ENCODE measurements at regions not wholly inside any gene's neighbourhood (a gene's known extent, or its start where the extent isn't known, plus 50 kb on each side); places are given as distances from the start of the nearest gene placed in this dataset.

DNA sequence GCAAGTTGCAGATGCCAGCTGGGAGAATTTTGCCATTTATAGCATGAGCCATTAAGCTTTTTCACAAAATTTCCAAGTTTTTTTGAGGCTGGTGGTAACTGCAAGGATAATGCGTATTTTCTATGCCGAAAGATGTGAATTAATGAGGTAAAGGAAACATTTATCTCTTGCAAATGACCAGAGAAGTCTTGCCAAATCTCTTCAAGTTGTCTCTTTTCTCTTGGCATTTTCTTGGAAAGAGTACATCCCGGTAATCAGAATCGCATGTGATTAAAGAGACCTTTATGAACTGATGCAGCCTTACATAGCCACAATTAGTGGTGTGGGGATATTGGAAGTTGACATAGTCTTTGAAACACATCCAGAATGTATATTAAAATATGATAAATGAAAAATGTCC is 136.5 kb upstream of the MMADHC start:
- Mint-ChIP-seq H3K4me1 (ENCODE audit: low read depth) (no peaks in the 10 kb centered on the region), H3K27ac (no peak overlapping the region), H3K27me3 (ENCODE audit: insufficient read depth) (no peaks in the 10 kb centered on the region), H3K36me3 (ENCODE audit: low read depth) (no peaks in the 10 kb centered on the region), H3K4me3 (no peak overlapping the region), H3K9me3 (no peaks in the 10 kb centered on the region)
- intact Hi-C loops (cut with micrococcal nuclease), result no loop called here
- no peak for DNase-seq (ENCODE audit: low spot score)

DNA sequence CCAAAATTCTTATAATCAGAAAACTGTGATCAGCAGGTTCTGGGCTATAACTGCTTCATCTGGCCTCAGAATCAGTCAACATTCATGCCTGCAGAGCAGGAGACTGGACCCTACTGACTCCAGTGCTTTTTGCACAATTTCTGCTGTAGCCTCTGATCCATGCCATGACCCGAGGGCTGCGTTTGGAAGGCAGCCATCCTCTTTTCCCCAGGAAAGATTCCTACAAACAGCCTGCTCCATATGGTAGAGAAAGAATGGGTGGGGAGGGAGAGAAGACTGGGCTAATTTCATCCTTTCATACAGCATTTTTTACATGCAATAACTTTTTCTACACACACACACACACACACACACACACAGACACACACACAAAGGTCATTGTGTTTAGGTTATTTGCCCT is 133.0 kb upstream of the MMADHC start:
- Mint-ChIP-seq H3K4me1 (ENCODE audit: low read depth) (no peaks in the 10 kb centered on the region), H3K4me3 (no peak overlapping the region), H3K9me3 (no peaks in the 10 kb centered on the region), H3K27ac (no peak overlapping the region), H3K36me3 (ENCODE audit: low read depth) (no peaks in the 10 kb centered on the region), H3K27me3 (ENCODE audit: insufficient read depth) (peaks cover 1% of the 10 kb centered on the region)
- DNase-seq (ENCODE audit: low spot score), result no peak
- intact Hi-C loops (cut with micrococcal nuclease), result no loop called here

DNA sequence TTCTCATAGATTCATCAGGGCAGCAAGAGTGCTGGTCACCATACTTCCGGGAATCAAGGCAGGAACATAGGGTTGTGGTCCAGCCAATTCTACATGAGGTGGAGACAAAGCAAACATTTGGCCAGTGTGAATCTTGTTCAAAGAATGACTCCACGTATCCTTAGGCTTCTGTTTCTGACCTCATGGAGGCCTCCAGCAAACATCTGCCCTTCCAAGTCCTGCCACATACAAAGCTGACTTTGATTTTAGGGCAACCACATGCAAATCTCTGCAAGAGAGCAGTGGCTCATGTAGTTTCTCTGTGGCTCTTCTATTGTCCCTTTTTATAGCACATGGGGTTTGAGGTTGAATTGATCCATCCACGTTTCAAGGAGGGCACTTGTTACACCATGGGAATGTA is 132.1 kb upstream of the MMADHC start:
- Mint-ChIP-seq H3K27me3 (ENCODE audit: insufficient read depth) (peaks cover 1% of the 10 kb centered on the region), H3K4me1 (ENCODE audit: low read depth) (no peaks in the 10 kb centered on the region), H3K4me3 (no peak overlapping the region), H3K36me3 (ENCODE audit: low read depth) (no peaks in the 10 kb centered on the region), H3K9me3 (no peaks in the 10 kb centered on the region), H3K27ac (no peak overlapping the region)
- intact Hi-C loops (cut with micrococcal nuclease), result loop anchor here (5.0 kb wide), 1 partner anchor 122 kb away; no protein-coding TSS in a partner anchor
- no peak for DNase-seq (ENCODE audit: low spot score)

DNA sequence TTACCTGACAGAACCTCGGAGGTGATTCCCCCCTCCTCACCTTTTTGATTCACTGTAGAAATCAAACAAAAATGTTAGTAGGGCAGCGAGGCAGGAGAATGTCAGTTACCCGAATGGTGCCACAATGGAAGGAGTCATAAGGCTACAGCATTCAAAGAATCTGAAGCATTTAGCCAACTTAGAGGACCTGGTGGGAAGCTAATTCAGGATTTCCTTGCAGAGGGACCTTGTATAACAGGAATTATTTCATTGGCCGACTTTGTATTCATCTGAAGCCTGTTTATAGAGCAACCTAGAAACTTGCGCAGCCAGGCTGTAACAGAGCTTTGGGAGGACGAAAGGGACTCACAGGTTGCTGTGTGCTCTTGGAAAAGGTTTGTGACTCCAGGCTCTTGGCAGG is 129.1 kb upstream of the MMADHC start:
- Mint-ChIP-seq H3K36me3 (ENCODE audit: low read depth) (no peaks in the 10 kb centered on the region), H3K9me3 (no peaks in the 10 kb centered on the region), H3K4me3 (no peak overlapping the region), H3K27ac (no peak overlapping the region), H3K27me3 (ENCODE audit: insufficient read depth) (peaks cover 1% of the 10 kb centered on the region), H3K4me1 (ENCODE audit: low read depth) (no peaks in the 10 kb centered on the region)
- intact Hi-C loops (cut with micrococcal nuclease), result loop anchor here (5.0 kb wide), 1 partner anchor 119 kb away; no protein-coding TSS in a partner anchor
- no peak for DNase-seq (ENCODE audit: low spot score)

DNA sequence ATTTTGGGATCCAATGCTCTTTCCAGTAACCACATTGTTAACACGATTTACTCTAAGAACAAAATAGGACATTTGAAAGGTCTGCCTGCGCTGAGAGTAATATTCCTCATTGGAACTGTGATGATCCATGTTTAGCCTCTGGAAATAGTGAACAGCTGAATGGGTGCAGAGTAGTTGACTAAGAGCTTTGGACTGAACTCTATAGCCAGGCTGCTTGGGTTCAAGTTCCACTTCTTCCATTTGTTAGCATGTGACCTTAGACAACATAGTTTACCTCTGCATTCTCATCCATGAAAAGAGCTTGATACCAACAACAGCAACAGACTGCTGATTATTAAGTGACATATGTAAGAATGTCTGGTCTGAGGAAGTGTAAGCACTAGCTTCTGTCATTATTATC is 128.3 kb upstream of the MMADHC start:
- no peak for DNase-seq (ENCODE audit: low spot score)
- Mint-ChIP-seq H3K4me1 (ENCODE audit: low read depth) (no peaks in the 10 kb centered on the region), H3K9me3 (no peaks in the 10 kb centered on the region), H3K27me3 (ENCODE audit: insufficient read depth) (peaks cover 1% of the 10 kb centered on the region), H3K27ac (no peak overlapping the region), H3K36me3 (ENCODE audit: low read depth) (no peaks in the 10 kb centered on the region), H3K4me3 (no peak overlapping the region)
- intact Hi-C loops (cut with micrococcal nuclease), result loop anchor here (5.0 kb wide), 1 partner anchor 119 kb away; no protein-coding TSS in a partner anchor

DNA sequence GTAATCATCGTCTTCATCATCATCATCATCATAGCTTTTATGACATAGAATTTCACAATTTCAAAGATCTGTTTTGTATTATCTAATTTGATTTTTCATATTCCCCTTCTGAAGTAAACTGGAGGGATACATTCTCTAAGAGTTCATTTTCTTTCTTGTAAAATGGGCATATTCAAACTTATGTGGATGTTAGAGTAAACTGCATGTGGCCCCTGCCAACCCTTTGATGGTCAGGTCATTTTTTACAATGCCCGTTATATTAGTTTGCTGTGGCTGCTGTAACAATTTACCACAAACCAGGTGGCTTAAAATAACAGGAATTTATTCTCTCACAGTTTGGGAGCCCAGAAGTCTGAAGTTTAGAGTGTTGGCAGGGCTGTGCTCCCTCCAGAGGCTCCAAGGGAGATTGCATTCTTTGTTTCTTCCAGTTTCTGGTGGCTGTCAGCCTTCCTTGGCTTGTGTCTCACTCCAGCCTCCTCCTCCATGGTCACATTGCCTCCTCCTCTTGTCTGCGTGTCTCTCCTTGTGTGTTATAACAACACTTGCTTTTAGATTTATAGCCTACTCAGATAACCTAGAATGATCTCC is 127.5 kb upstream of the MMADHC start:
- H3K27ac Mint-ChIP-seq, result no peak overlapping the region
- intact Hi-C loops (cut with micrococcal nuclease), result loop anchor here (5.0 kb wide), 1 partner anchor 118 kb away; no protein-coding TSS in a partner anchor
- no peak for DNase-seq (ENCODE audit: low spot score)
- no peaks in the 10 kb centered on the region for H3K4me1 Mint-ChIP-seq (ENCODE audit: low read depth)
- H3K4me3 Mint-ChIP-seq, result no peak overlapping the region
- H3K27me3 Mint-ChIP-seq (ENCODE audit: insufficient read depth), result peaks cover 1% of the 10 kb centered on the region
- no peaks in the 10 kb centered on the region for H3K36me3 Mint-ChIP-seq (ENCODE audit: low read depth)
- H3K9me3 Mint-ChIP-seq, result no peaks in the 10 kb centered on the region

DNA sequence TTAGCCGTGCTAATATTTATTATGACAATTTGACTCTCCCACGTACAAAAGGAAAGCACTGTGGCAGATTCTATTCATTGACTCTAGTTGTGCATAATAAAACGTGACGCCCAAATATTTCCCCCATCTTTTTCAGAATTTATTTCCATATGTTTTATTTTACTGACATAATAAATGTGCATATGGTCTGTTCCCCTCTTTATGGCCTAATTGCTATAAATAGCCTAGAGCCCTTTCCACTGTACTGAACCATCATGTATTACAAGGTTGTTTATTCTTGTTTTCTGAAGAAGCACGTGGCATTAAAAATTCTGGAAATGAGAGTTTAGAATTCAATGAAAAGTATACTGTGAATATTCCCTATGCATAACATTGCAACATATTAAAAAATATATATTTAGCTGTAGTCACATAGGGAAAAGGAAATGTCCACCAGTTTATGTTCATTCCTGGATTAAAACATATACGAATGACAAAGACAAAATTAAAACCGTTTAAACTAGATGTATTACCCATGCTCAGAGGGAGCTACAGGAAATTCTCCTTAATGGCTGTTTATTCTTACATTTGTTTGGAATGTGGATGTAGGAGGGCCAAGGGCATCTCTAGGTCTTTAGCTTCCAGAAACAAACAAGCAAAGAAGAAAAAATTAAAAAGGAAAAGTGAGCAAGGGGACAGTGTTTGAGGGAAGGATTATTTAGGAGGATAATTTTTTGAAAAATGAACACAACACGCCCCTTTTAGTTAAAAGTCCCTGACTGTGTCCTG is 122.1 kb upstream of the MMADHC start:
- H3K9me3 Mint-ChIP-seq, result no peaks in the 10 kb centered on the region
- no peak for DNase-seq (ENCODE audit: low spot score)
- no peak overlapping the region for H3K27ac Mint-ChIP-seq
- H3K36me3 Mint-ChIP-seq (ENCODE audit: low read depth), result no peaks in the 10 kb centered on the region
- no peaks in the 10 kb centered on the region for H3K27me3 Mint-ChIP-seq (ENCODE audit: insufficient read depth)
- intact Hi-C loops (cut with micrococcal nuclease), result no loop called here
- no peaks in the 10 kb centered on the region for H3K4me1 Mint-ChIP-seq (ENCODE audit: low read depth)
- no peak overlapping the region for H3K4me3 Mint-ChIP-seq

DNA sequence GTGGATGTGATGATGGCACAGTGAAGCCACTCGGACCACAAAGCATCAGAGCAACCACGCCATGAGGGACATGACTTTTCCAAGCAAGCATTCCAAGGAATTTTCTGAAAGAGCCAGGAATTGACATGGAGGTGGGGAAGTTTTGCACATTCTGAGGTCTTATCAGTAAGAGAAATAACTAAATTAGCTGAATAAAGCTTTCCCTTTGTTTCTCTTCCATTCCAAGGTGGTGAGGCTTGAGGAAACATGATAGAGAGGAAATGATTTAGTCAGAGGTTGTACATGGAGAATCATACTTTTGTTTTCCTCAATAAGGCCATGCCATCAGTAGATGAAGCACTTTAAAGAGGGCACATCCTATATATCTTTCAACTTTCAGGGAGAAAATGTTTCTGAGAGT is 115.7 kb upstream of the MMADHC start:
- H3K36me3 Mint-ChIP-seq (ENCODE audit: low read depth), result no peaks in the 10 kb centered on the region
- no peak overlapping the region for H3K27ac Mint-ChIP-seq
- no peaks in the 10 kb centered on the region for H3K27me3 Mint-ChIP-seq (ENCODE audit: insufficient read depth)
- intact Hi-C loops (cut with micrococcal nuclease), result no loop called here
- no peaks in the 10 kb centered on the region for H3K4me1 Mint-ChIP-seq (ENCODE audit: low read depth)
- no peak for DNase-seq (ENCODE audit: low spot score)
- H3K4me3 Mint-ChIP-seq, result no peak overlapping the region
- no peaks in the 10 kb centered on the region for H3K9me3 Mint-ChIP-seq

DNA sequence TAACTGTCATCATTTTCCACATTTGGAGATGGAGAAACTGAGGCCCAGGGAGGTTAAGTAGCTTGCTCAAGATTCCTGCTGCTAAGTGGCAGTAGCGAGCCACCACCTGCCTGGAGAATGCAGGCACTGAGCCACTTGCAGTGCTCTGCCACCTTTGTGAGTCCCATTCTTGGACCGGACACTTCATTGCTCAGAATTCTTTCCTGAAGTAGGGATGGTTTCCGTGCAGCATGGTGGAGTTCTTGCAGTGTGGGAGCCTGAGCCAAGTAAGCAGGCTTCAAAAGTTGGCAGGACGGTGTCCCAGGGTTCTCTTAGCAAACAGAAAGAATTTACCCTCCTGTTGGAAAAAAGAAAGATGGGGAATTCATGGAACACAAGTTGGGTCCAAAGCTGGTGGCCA is 115.0 kb upstream of the MMADHC start:
- no peaks in the 10 kb centered on the region for H3K36me3 Mint-ChIP-seq (ENCODE audit: low read depth)
- H3K4me1 Mint-ChIP-seq (ENCODE audit: low read depth), result no peaks in the 10 kb centered on the region
- H3K27me3 Mint-ChIP-seq (ENCODE audit: insufficient read depth), result no peaks in the 10 kb centered on the region
- no peaks in the 10 kb centered on the region for H3K9me3 Mint-ChIP-seq
- no peak overlapping the region for H3K27ac Mint-ChIP-seq
- intact Hi-C loops (cut with micrococcal nuclease), result no loop called here
- DNase-seq (ENCODE audit: low spot score), result no peak
- no peak overlapping the region for H3K4me3 Mint-ChIP-seq

DNA sequence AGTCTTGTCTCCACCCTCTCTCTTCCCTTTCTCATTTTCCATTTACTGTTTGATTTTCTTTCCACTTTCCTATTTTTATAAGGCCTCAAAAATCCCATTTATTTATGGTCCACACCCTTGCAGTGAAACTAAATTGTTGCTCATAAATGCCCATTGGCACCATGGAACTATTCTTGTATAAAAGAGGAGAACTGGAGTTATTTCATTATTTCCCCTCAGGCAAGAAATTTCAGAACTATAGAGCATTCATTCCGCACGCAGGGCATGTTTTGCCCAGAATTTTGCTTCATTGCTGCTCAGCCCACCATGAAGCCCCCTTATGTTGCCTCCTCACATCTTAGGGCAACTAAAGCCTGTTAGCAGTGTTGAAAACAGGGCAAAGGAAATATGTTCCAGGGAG is 113.7 kb upstream of the MMADHC start:
- intact Hi-C loops (cut with micrococcal nuclease), result no loop called here
- no peaks in the 10 kb centered on the region for H3K36me3 Mint-ChIP-seq (ENCODE audit: low read depth)
- H3K9me3 Mint-ChIP-seq, result no peaks in the 10 kb centered on the region
- H3K27ac Mint-ChIP-seq, result no peak overlapping the region
- H3K4me1 Mint-ChIP-seq (ENCODE audit: low read depth), result no peaks in the 10 kb centered on the region
- DNase-seq (ENCODE audit: low spot score), result no peak
- H3K27me3 Mint-ChIP-seq (ENCODE audit: insufficient read depth), result no peaks in the 10 kb centered on the region
- H3K4me3 Mint-ChIP-seq, result no peak overlapping the region

DNA sequence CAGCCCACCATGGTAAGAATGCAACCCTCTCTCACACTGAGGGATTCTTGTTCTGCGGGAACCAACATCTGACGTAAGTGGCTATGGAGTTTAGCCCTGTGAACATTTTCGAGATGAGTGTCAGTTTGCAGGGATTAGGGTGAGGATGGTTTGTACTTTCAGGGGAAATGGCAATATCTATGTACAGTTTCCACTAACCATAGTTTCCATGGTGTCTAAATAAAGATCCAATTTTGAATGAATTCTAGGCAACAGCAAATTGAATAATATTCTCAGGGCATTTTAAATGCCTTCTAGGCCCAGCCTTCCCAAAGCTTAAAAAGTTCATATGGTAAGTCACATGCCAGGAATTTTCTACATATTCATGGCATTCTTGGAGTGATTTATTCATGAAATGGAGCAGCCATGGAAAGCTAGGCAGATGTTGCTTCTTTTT is 105.4 kb upstream of the MMADHC start:
- Mint-ChIP-seq H3K4me1 (ENCODE audit: low read depth) (no peaks in the 10 kb centered on the region), H3K4me3 (no peak overlapping the region), H3K27me3 (ENCODE audit: insufficient read depth) (no peaks in the 10 kb centered on the region), H3K27ac (no peak overlapping the region), H3K36me3 (ENCODE audit: low read depth) (no peaks in the 10 kb centered on the region), H3K9me3 (no peaks in the 10 kb centered on the region)
- intact Hi-C loops (cut with micrococcal nuclease), result no loop called here
- no peak for DNase-seq (ENCODE audit: low spot score)

DNA sequence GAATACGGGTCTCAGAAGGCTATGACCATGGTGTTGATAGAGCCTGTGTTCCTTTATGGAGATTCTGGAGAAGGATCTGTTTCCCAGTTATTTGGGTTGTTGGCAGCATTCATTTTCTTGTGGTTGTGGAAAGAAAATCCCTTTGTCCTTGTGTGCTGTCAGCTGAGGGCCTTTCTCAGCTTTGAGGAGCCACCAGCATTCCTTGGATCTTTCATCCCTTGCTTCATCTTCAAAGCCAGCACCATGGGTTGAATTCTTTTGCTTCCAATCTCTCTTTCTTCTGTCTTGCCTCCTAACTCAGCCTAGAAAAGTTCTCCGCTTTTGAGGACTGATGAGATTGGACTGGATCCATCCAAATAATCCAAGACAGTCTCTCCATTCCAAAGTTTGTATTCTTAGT is 103.2 kb upstream of the MMADHC start:
- H3K9me3 Mint-ChIP-seq, result no peaks in the 10 kb centered on the region
- H3K36me3 Mint-ChIP-seq (ENCODE audit: low read depth), result no peaks in the 10 kb centered on the region
- no peaks in the 10 kb centered on the region for H3K4me1 Mint-ChIP-seq (ENCODE audit: low read depth)

DNA sequence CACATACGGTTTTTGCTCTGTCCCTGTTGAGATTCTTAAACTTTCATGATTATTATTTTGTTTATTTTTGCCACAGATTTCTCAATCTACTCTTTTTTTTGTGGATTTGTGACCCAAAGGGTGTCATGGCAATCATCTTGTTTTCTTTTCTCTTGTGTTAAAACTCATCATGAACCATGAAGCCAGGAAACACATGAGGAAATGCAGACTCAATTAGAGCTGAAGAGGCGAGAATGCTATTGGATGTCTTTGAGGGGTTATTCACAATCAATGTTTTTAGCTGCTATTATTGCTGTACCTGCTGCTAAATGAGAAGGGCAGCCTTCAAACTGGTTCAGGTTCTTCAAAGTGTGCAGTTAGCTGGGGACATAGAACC is 99.5 kb upstream of the MMADHC start:
- Mint-ChIP-seq H3K4me1 (ENCODE audit: low read depth) (no peaks in the 10 kb centered on the region), H3K4me3 (no peak overlapping the region), H3K27ac (no peak overlapping the region), H3K27me3 (ENCODE audit: insufficient read depth) (no peaks in the 10 kb centered on the region), H3K36me3 (ENCODE audit: low read depth) (no peaks in the 10 kb centered on the region), H3K9me3 (peaks cover 9% of the 10 kb centered on the region)
- intact Hi-C loops (cut with micrococcal nuclease), result no loop called here
- DNase-seq (ENCODE audit: low spot score), result no peak

More for the DNA sequence above, 103.2 kb upstream of the MMADHC start:
- Mint-ChIP-seq H3K27ac (no peak overlapping the region), H3K27me3 (ENCODE audit: insufficient read depth) (no peaks in the 10 kb centered on the region), H3K4me3 (no peak overlapping the region)
- DNase-seq (ENCODE audit: low spot score), result no peak
- intact Hi-C loops (cut with micrococcal nuclease), result no loop called here

All from activated T-helper 1 cell treated with anti-CD3 and anti-CD28 coated beads, Interleukin-12 subunit alpha, Interleukin-12 subunit beta, Interleukin-2, Interleukin-4 antibody, amounts not matched to agents 30 ng/mL and 10 ng/mL and 1 ng/mL, durations not matched to agents 14 hours and 24 hours and 36 hours (primary cell).